SK-N-SH (cell line): ENCODE measurements at regions not wholly inside any gene's neighbourhood (a gene's known extent, or its start where the extent isn't known, plus 50 kb on each side); places are given as distances from the start of the nearest gene placed in this dataset.
A peak's percentile ranks its signal among the peaks of the same experiment; 100 is the strongest.

Experiments
- CTCF ChIA-PET: fragments of 300-600, 350-600 bp; formaldehyde crosslinking; extraction: SDS; loops from one replicate; lab custom pipeline; 2021; lab: Yijun Ruan, JAX
- POLR2A ChIA-PET: fragments of 350-600 bp; sonication (Branson Sonifier 250); formaldehyde crosslinking; extraction: SDS; loops from one replicate; lab custom pipeline; 2020; ENCODE audit warnings: antibody characterized with exemption, inconsistent platforms; lab: Yijun Ruan, JAX
- DNase-seq: peaks from one replicate; pipeline ENCODE4 v3.0.0; 2012
- H2AFZ ChIP-seq: fragments of 200-600 bp; sonication (generic); 2 replicates; pipeline ENCODE4 v1.8.1; 2016; ENCODE audit warnings: antibody characterized with exemption, mild to moderate bottlenecking, low read depth
- H3F3A ChIP-seq: fragments of 200-600 bp; sonication (generic); replicated peaks from 2 replicates; pipeline ENCODE3; 2016; ENCODE audit warnings: antibody characterized with exemption, mild to moderate bottlenecking; ENCODE audit not compliant: insufficient read depth
- H3K27ac ChIP-seq, 2 experiments: fragments of 200-500 bp in 1 of 2; fragments of 200-600 bp in 1 of 2; sonication (Bioruptor generic) in 1 of 2; sonication (generic), shearing (Covaris generic) in 1 of 2; 2 replicates each; pipeline versions ENCODE4 v1.5.1 to v1.6.1; 2014 to 2016; ENCODE audit warnings: low read depth in 2 of 2, inconsistent platforms in 1 of 2, low read length in 1 of 2, mild to moderate bottlenecking in 1 of 2, mixed read lengths in 1 of 2
- H3K27me3 ChIP-seq: fragments of 200-600 bp; sonication (generic), shearing (Covaris generic); 2 replicates; pipeline ENCODE4 v1.6.1; 2016; ENCODE audit warnings: mixed run types; ENCODE audit not compliant: insufficient read depth
- H3K36me3 ChIP-seq, 2 experiments: fragments of 200-500 bp in 1 of 2; fragments of 200-600 bp in 1 of 2; sonication (Bioruptor generic) in 1 of 2; sonication (generic) in 1 of 2; replicated peaks in 1 of 2; 2 replicates each; pipeline versions ENCODE3 to v1.5.1; 2014 to 2016; ENCODE audit warnings: low read length in 1 of 2, mild to moderate bottlenecking in 1 of 2; ENCODE audit not compliant: insufficient read depth in 2 of 2, control insufficient read depth in 1 of 2
- H3K4me1 ChIP-seq, 2 experiments: fragments of 200-500 bp in 1 of 2; fragments of 200-600 bp in 1 of 2; sonication (Bioruptor generic) in 1 of 2; sonication (generic), shearing (Covaris generic) in 1 of 2; 2 replicates each; pipeline versions ENCODE4 v1.5.1 to v1.6.1; 2014 to 2016; ENCODE audit warnings: low read depth in 1 of 2, low read length in 1 of 2, mixed run types in 1 of 2; ENCODE audit not compliant: insufficient read depth in 2 of 2, control insufficient read depth in 1 of 2
- H3K4me2 ChIP-seq: fragments of 200-600 bp; sonication (generic), shearing (Covaris generic); 2 replicates; pipeline ENCODE4 v1.6.1; 2017; ENCODE audit warnings: mixed run types
- H3K4me3 ChIP-seq, 2 experiments: fragments of 200-500 bp in 1 of 2; fragments of 200-600 bp in 1 of 2; sonication (Bioruptor generic) in 1 of 2; sonication (generic), shearing (Covaris generic) in 1 of 2; 2 replicates each; pipeline versions ENCODE4 v1.5.1 to v1.8.1; 2014 to 2016; ENCODE audit warnings: low read depth in 2 of 2, inconsistent platforms in 1 of 2, low read length in 1 of 2, mild to moderate bottlenecking in 1 of 2, mixed read lengths in 1 of 2, moderate library complexity in 1 of 2
- H3K79me2 ChIP-seq: fragments of 200-600 bp; sonication (generic); 2 replicates; pipeline ENCODE4 v1.8.1; 2017; ENCODE audit warnings: mild to moderate bottlenecking; ENCODE audit not compliant: insufficient read depth
- H3K9ac ChIP-seq: fragments of 200-600 bp; sonication (generic); 2 replicates; pipeline ENCODE4 v1.6.1; 2017; ENCODE audit warnings: mixed run types
- H3K9me2 ChIP-seq: fragments of 200-600 bp; sonication (generic); 2 replicates; pipeline ENCODE4 v1.6.1; 2017; ENCODE audit warnings: mixed run types
- H3K9me3 ChIP-seq: fragments of 200-600 bp; sonication (generic); 2 replicates; pipeline ENCODE4 v1.6.1; 2017; ENCODE audit warnings: mixed run types, mild to moderate bottlenecking, moderate library complexity
- H4K20me1 ChIP-seq: fragments of 200-600 bp; sonication (generic); 2 replicates; pipeline ENCODE4 v1.6.1; 2017; ENCODE audit warnings: mild to moderate bottlenecking, mixed run types; ENCODE audit not compliant: insufficient read depth
- CTCF ChIP-seq: fragments of 200-600 bp; sonication (generic); IDR thresholded peaks from 2 replicates; pipeline ENCODE4 v1.6.1; 2017; ENCODE audit warnings: antibody characterized with exemption, mild to moderate bottlenecking, moderate library complexity
- EP300 ChIP-seq, 2 experiments: IDR thresholded peaks; 2 replicates each; pipeline versions ENCODE4 v1.4.0 to v1.6.1; 2012; ENCODE audit warnings: borderline replicate concordance in 1 of 2, low read depth in 1 of 2, low read length in 1 of 2
- FOSL2 ChIP-seq: IDR thresholded peaks from 2 replicates; pipeline ENCODE4 v1.4.0; 2012; ENCODE audit warnings: low read depth, mild to moderate bottlenecking, moderate library complexity, borderline replicate concordance
- GABPA ChIP-seq: IDR thresholded peaks from 2 replicates; pipeline ENCODE4 v1.4.0; 2012; ENCODE audit warnings: low read depth, mild to moderate bottlenecking
- JUND ChIP-seq: IDR thresholded peaks from 2 replicates; pipeline ENCODE4 v1.4.0; 2012
- MAX ChIP-seq: IDR thresholded peaks from 2 replicates; pipeline ENCODE4 v1.4.0; 2012; ENCODE audit warnings: low read depth
- MEF2A ChIP-seq: IDR thresholded peaks from 2 replicates; pipeline ENCODE4 v1.4.0; 2012; ENCODE audit warnings: low read depth, borderline replicate concordance
- NFIC ChIP-seq: IDR thresholded peaks from 2 replicates; pipeline ENCODE4 v1.4.0; 2012; ENCODE audit warnings: borderline replicate concordance
- NRF1 ChIP-seq: IDR thresholded peaks from 2 replicates; pipeline ENCODE4 v1.6.1; 2012; ENCODE audit warnings: low read depth, mild to moderate bottlenecking, low read length
- RCOR1 ChIP-seq: fragments of 150-350 bp; IDR thresholded peaks from 2 replicates; pipeline ENCODE4 v1.6.1; 2017; ENCODE audit warnings: antibody characterized with exemption, low read length
- REST ChIP-seq: IDR thresholded peaks from 2 replicates; pipeline ENCODE4 v1.6.1; 2012; ENCODE audit warnings: mild to moderate bottlenecking, low read depth, low read length, moderate library complexity
- SMC3 ChIP-seq: IDR thresholded peaks from 2 replicates; pipeline ENCODE4 v1.6.1; 2012; ENCODE audit warnings: low read depth, low read length, improper control_type of control experiment
- TAF1 ChIP-seq: IDR thresholded peaks from 2 replicates; pipeline ENCODE4 v1.6.1; 2012; ENCODE audit warnings: low read depth, mild to moderate bottlenecking, low read length, moderate library complexity, borderline replicate concordance
- USF1 ChIP-seq: IDR thresholded peaks from 2 replicates; pipeline ENCODE4 v1.4.0; 2012; ENCODE audit warnings: low read depth, borderline replicate concordance
- USF2 ChIP-seq: fragments of 150-350 bp; IDR thresholded peaks from 2 replicates; pipeline ENCODE4 v1.6.1; 2017; ENCODE audit warnings: antibody characterized with exemption, low read length, low read depth, borderline replicate concordance
- YY1 ChIP-seq: IDR thresholded peaks from 2 replicates; pipeline ENCODE4 v1.4.0; 2012; ENCODE audit warnings: low read depth, mild to moderate bottlenecking
- ZBTB33 ChIP-seq: IDR thresholded peaks from 2 replicates; pipeline ENCODE4 v1.4.0; 2012; ENCODE audit warnings: low read depth, borderline replicate concordance
- WGBS: methylation state at CpG from one replicate; pipeline ENCODE4 v1.1.6; 2017; ENCODE audit warnings: low lambda C conversion rate; 5-methylcytosine and 5-hydroxymethylcytosine counted together

- no peak for TF ChIP-seq REST
- no peak for TF ChIP-seq RCOR1
- TF ChIP-seq NFIC: no peak
- TF ChIP-seq JUND: no peak
Measured at GRCh38 chr13:84730376-84730775, 848.1 kb upstream of the SLITRK1 start (continued).

GRCh38 chr13:84705982-84706710 is 823.9 kb upstream of the SLITRK1 start:
- TF ChIP-seq NRF1 (no peak), YY1 (no peak), USF1 (no peak), USF2 (no peak), FOSL2 (no peak), SMC3 (no peak), EP300 (IDR thresholded peaks at IDR 0.05; ENCODE audit: borderline replicate concordance in 1 of 2, low read depth in 1 of 2, low read length in 1 of 2) (no peak), TAF1 (no peak), GABPA (no peak), MEF2A (no peak), ZBTB33 (no peak), MAX (no peak), CTCF (no peak)
- H3K4me3 ChIP-seq: no peak overlapping the region
- H3K27me3 ChIP-seq: no peaks in the 10 kb centered on the region
- H3F3A ChIP-seq: peaks cover 4% of the 10 kb centered on the region
- WGBS: 56% methylated on average over 2 of the region's 2 CpGs
- no peaks in the 10 kb centered on the region for H3K9me3 ChIP-seq
- no peaks in the 10 kb centered on the region for H3K36me3 ChIP-seq
- H3K4me2 ChIP-seq: no peak overlapping the region
- no peaks in the 10 kb centered on the region for H4K20me1 ChIP-seq
- no peak overlapping the region for H3K9ac ChIP-seq
- no peaks in the 10 kb centered on the region for H3K79me2 ChIP-seq
- H3K4me1 ChIP-seq: no peaks in the 10 kb centered on the region
- CTCF ChIA-PET: interaction anchor here (0.9 kb wide), 1 partner anchor 14 kb away, joined by 3 read pairs; no protein-coding TSS in a partner anchor
- H2AFZ ChIP-seq: no peak overlapping the region
- no peak overlapping the region for H3K27ac ChIP-seq
- POLR2A ChIA-PET: no interaction called here
- H3K9me2 ChIP-seq: no peaks in the 10 kb centered on the region; the same call in 1 of the 2 replicates
- DNase-seq: peak; percentile 14
